Sigmoid colon (tissue), 4 donors: ENCODE measurements at regions not wholly inside any gene's neighbourhood (a gene's known extent, or its start where the extent isn't known, plus 50 kb on each side); places are given as distances from the start of the nearest gene placed in this dataset.

Experiments
- EP300 ChIP-seq, 4 donors: sonication (generic); formaldehyde crosslinking; IDR thresholded peaks; one replicate each; pipeline ENCODE4 v1.6.1; 2017; ENCODE audit warnings: antibody characterized with exemption in 4 of 4
- POLR2A ChIP-seq, 2 donors: fragments of 450-650 bp; IDR thresholded peaks; one replicate each; pipeline ENCODE4 v1.6.1; 2016; ENCODE audit warnings: antibody characterized with exemption in 2 of 2, mild to moderate bottlenecking in 2 of 2, moderate library complexity in 2 of 2
- POLR2AphosphoS5 ChIP-seq, 4 donors: sonication (generic); formaldehyde crosslinking; IDR thresholded peaks; one replicate each; pipeline ENCODE4 v1.6.1; 2017; ENCODE audit warnings: antibody characterized with exemption in 4 of 4
- TF ChIP-seq, protein P1 (sequence below), 4 experiments: fragments of 450-650 bp in 3 of 4; fragments of 200-600 bp in 1 of 4; IDR thresholded peaks; one replicate each; pipeline ENCODE4 v1.5.1; 2016 to 2019; ENCODE audit warnings: antibody characterized with exemption in 4 of 4, mild to moderate bottlenecking in 3 of 4, moderate library complexity in 2 of 4

- TF ChIP-seq, protein P1, sequence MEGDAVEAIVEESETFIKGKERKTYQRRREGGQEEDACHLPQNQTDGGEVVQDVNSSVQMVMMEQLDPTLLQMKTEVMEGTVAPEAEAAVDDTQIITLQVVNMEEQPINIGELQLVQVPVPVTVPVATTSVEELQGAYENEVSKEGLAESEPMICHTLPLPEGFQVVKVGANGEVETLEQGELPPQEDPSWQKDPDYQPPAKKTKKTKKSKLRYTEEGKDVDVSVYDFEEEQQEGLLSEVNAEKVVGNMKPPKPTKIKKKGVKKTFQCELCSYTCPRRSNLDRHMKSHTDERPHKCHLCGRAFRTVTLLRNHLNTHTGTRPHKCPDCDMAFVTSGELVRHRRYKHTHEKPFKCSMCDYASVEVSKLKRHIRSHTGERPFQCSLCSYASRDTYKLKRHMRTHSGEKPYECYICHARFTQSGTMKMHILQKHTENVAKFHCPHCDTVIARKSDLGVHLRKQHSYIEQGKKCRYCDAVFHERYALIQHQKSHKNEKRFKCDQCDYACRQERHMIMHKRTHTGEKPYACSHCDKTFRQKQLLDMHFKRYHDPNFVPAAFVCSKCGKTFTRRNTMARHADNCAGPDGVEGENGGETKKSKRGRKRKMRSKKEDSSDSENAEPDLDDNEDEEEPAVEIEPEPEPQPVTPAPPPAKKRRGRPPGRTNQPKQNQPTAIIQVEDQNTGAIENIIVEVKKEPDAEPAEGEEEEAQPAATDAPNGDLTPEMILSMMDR (IDR thresholded peaks at IDR 0.05) = no peak
- TF ChIP-seq POLR2AphosphoS5 (IDR thresholded peaks at IDR 0.05) (no peak), POLR2A (IDR thresholded peaks at IDR 0.05) (no peak), EP300 (IDR thresholded peaks at IDR 0.05) (no peak)
Observed at GRCh38 chr2:22486343-22486742, 898.6 kb upstream of the KLHL29 start.
